Lung (tissue), 11 donors: ENCODE measurements at regions not wholly inside any gene's neighbourhood (a gene's known extent, or its start where the extent isn't known, plus 50 kb on each side); places are given as distances from the start of the nearest gene placed in this dataset.

ENCODE experiments used
- ATAC-seq: fragments of 200-7000 bp; cut with Tn5 transposase; one replicate; pipeline ENCODE4 v1.9.1; 2020; ENCODE audit warnings: moderate number of reproducible peaks; ENCODE audit not compliant: insufficient read depth, low FRiP score
- DNase-seq, 3 donors: peaks; one replicate each; pipeline ENCODE4 v3.0.0-alpha.2; 2013 to 2017
- H3K27ac ChIP-seq, 2 donors: one replicate each; pipeline ENCODE4 v1.5.1; 2013; ENCODE audit warnings: mild to moderate bottlenecking in 2 of 2, moderate library complexity in 2 of 2, control low read depth in 1 of 2, inconsistent platforms in 1 of 2, low read depth in 1 of 2, low read length in 1 of 2
- H3K27me3 ChIP-seq, 3 donors: one replicate each; pipeline ENCODE4 v1.5.1; 2013; ENCODE audit warnings: low read length in 2 of 3; ENCODE audit not compliant: control insufficient read depth in 3 of 3, insufficient read depth in 3 of 3
- H3K36me3 ChIP-seq, 4 donors: one replicate each; pipeline ENCODE4 v1.5.1; 2013; ENCODE audit warnings: low read length in 4 of 4, mild to moderate bottlenecking in 1 of 4, moderate library complexity in 1 of 4; ENCODE audit not compliant: control insufficient read depth in 4 of 4, insufficient read depth in 4 of 4
- H3K4me1 ChIP-seq, 5 donors: one replicate each; pipeline ENCODE4 v1.5.1; 2013; ENCODE audit warnings: low read length in 5 of 5, mild to moderate bottlenecking in 2 of 5, moderate library complexity in 1 of 5; ENCODE audit not compliant: control insufficient read depth in 5 of 5, insufficient read depth in 5 of 5
- H3K4me3 ChIP-seq: one replicate; pipeline ENCODE4 v1.5.1; 2013; ENCODE audit warnings: mild to moderate bottlenecking, control low read depth, moderate library complexity
- H3K9ac ChIP-seq, 2 donors: one replicate each; pipeline ENCODE4 v1.5.1; 2013; ENCODE audit warnings: low read length in 2 of 2, control low read depth in 1 of 2; ENCODE audit not compliant: insufficient read depth in 1 of 2
- H3K9me3 ChIP-seq, 4 donors: one replicate each; pipeline ENCODE4 v1.5.1; 2013; ENCODE audit warnings: low read length in 3 of 4, mild to moderate bottlenecking in 1 of 4, moderate library complexity in 1 of 4; ENCODE audit not compliant: control insufficient read depth in 4 of 4, insufficient read depth in 3 of 4
- WGBS, 2 donors: extraction: QIAGEN DNeasy Blood & Tissue Kit; methylation state at CpG; one replicate each; pipeline ENCODE4 v1.1.7; 2013; 5-methylcytosine and 5-hydroxymethylcytosine counted together
- TF ChIP-seq, protein P1 (sequence below): IDR thresholded peaks from 2 replicates; pipeline ENCODE4 v1.5.1; 2012; ENCODE audit warnings: mild to moderate bottlenecking; ENCODE audit errors: control extremely low read depth, extremely low read depth
- donor health status: control.
- donor health status: control.
- donor health status: Bipolar disorder and iron deficiency.
- donor health status: healthy.
- donor health status: DM: yes; HTN: yes; CAD: no.

DNA sequence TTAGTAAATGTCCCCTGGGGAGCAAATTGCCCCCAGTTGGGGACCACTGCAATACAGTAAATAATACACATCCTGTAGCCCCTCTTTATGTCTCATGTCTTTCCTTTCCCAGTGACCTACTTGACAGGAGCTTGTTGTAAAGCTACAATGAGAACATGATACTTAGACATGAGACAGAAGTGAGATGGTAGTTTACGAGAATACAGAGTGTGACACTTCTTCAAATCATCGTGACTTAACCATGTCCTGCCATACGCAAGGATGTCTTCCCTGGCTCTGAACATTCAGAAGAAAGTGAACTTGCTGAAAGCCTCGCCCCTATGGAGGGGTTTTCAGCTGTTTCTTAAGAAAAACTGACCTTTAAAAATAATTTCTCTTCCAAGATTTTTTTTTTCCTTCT is 101.0 kb upstream of the SPACA1 start:
- TF ChIP-seq, protein P1, sequence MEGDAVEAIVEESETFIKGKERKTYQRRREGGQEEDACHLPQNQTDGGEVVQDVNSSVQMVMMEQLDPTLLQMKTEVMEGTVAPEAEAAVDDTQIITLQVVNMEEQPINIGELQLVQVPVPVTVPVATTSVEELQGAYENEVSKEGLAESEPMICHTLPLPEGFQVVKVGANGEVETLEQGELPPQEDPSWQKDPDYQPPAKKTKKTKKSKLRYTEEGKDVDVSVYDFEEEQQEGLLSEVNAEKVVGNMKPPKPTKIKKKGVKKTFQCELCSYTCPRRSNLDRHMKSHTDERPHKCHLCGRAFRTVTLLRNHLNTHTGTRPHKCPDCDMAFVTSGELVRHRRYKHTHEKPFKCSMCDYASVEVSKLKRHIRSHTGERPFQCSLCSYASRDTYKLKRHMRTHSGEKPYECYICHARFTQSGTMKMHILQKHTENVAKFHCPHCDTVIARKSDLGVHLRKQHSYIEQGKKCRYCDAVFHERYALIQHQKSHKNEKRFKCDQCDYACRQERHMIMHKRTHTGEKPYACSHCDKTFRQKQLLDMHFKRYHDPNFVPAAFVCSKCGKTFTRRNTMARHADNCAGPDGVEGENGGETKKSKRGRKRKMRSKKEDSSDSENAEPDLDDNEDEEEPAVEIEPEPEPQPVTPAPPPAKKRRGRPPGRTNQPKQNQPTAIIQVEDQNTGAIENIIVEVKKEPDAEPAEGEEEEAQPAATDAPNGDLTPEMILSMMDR: no peak
- no peak overlapping the region for H3K27ac ChIP-seq
- no peak overlapping the region for H3K9ac ChIP-seq
- H3K4me1 ChIP-seq: peaks cover 0 to 4% (median 3%) of the 10 kb centered on the region in 5 donors
- no peak for DNase-seq
- ATAC-seq: no peak
- no peaks in the 10 kb centered on the region for H3K9me3 ChIP-seq
- H3K27me3 ChIP-seq: no peaks in the 10 kb centered on the region
- H3K4me3 ChIP-seq: no peak overlapping the region
- 81 to 83% methylated on average over 4 of the region's 4 CpGs for WGBS, 2 donors
- no peaks in the 10 kb centered on the region for H3K36me3 ChIP-seq

- Histone ChIP-seq H3K4me1 (peaks cover 0 to 4% (median 3%) of the 10 kb centered on the region in 5 donors), H3K27me3 (no peaks in the 10 kb centered on the region), H3K36me3 (no peaks in the 10 kb centered on the region), H3K9ac (no peak overlapping the region), H3K4me3 (no peak overlapping the region), H3K9me3 (no peaks in the 10 kb centered on the region), H3K27ac (no peak overlapping the region)
- ATAC-seq (no peak), DNase-seq (peak in 2 of 3 donors; percentile 32 to 36)
- TF ChIP-seq, protein P1: no peak
- 69 to 88% methylated on average over 5 of the region's 5 CpGs for WGBS, 2 donors
These were observed 101.7 kb upstream of the SPACA1 start for GRCh38 chr6:87945966-87946365.

GRCh38 chr6:87945181-87945580 is 102.5 kb upstream of the SPACA1 start:
- Histone ChIP-seq H3K36me3 (no peaks in the 10 kb centered on the region), H3K9me3 (no peaks in the 10 kb centered on the region), H3K27ac (no peak overlapping the region), H3K27me3 (peaks cover 0 to 2% (median 0%) of the 10 kb centered on the region in 3 donors), H3K4me1 (peaks cover 0 to 4% (median 3%) of the 10 kb centered on the region in 5 donors), H3K9ac (no peak overlapping the region), H3K4me3 (no peak overlapping the region)
- TF ChIP-seq, protein P1: no peak
- ATAC-seq: no peak
- WGBS, 2 donors: 61 to 66% methylated on average over 6 of the region's 6 CpGs
- peak in 2 of 3 donors; percentile 6 to 21 for DNase-seq

- TF ChIP-seq, protein P1: no peak
- WGBS, 2 donors: 30 to 43% methylated on average over 5 of the region's 5 CpGs
- Histone ChIP-seq H3K9me3 (no peaks in the 10 kb centered on the region), H3K9ac (no peak overlapping the region), H3K27me3 (peaks cover 0 to 2% (median 0%) of the 10 kb centered on the region in 3 donors), H3K27ac (no peak overlapping the region), H3K4me1 (peaks cover 0 to 4% (median 3%) of the 10 kb centered on the region in 5 donors), H3K36me3 (no peaks in the 10 kb centered on the region), H3K4me3 (no peak overlapping the region)
- DNase-seq (peak; percentile 55 to 83 (median 64)), ATAC-seq (no peak)
These were observed 103.1 kb upstream of the SPACA1 start for GRCh38 chr6:87944541-87944954.
